Breast epithelium (tissue), 3 donors: ENCODE measurements at regions not wholly inside any gene's neighbourhood (a gene's known extent, or its start where the extent isn't known, plus 50 kb on each side); places are given as distances from the start of the nearest gene placed in this dataset.

Source experiments
- POLR2AphosphoS5 ChIP-seq, 3 donors: sonication (generic); formaldehyde crosslinking; IDR thresholded peaks; one replicate each; pipeline ENCODE4 v1.6.1; 2017; ENCODE audit warnings: antibody characterized with exemption in 3 of 3
- TF ChIP-seq, protein P1 (sequence below), 3 donors: fragments of 450-650 bp; IDR thresholded peaks; one replicate each; pipeline ENCODE4 v1.5.1; 2016 to 2017; ENCODE audit warnings: antibody characterized with exemption in 3 of 3, mild to moderate bottlenecking in 3 of 3, moderate library complexity in 3 of 3

DNA sequence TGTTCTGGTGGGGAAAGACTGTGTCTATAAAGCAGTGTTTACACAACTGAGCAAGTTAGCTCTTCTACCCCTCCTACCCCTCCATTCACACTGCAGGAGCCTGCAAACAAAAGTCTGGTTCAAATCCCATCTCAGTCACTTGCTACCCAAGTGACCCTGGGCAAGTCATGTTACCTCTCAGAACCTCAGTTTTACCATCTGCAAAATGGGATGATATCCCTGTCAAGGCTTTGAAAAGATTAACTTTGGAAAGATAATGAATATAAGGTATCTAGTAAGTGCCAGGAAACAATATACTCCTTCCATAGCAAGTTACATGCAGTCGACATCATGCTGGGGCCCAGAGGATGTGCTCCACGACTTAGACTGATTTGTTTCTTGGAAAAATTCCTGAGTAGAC is 161.5 kb downstream of the SEC61B start:
- TF ChIP-seq, protein P1, sequence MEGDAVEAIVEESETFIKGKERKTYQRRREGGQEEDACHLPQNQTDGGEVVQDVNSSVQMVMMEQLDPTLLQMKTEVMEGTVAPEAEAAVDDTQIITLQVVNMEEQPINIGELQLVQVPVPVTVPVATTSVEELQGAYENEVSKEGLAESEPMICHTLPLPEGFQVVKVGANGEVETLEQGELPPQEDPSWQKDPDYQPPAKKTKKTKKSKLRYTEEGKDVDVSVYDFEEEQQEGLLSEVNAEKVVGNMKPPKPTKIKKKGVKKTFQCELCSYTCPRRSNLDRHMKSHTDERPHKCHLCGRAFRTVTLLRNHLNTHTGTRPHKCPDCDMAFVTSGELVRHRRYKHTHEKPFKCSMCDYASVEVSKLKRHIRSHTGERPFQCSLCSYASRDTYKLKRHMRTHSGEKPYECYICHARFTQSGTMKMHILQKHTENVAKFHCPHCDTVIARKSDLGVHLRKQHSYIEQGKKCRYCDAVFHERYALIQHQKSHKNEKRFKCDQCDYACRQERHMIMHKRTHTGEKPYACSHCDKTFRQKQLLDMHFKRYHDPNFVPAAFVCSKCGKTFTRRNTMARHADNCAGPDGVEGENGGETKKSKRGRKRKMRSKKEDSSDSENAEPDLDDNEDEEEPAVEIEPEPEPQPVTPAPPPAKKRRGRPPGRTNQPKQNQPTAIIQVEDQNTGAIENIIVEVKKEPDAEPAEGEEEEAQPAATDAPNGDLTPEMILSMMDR (IDR thresholded peaks at IDR 0.05): no peak
- TF ChIP-seq POLR2AphosphoS5 (IDR thresholded peaks at IDR 0.05): no peak
